GM19328 (cell line): ENCODE measurements at regions not wholly inside any gene's neighbourhood (a gene's known extent, or its start where the extent isn't known, plus 50 kb on each side); places are given as distances from the start of the nearest gene placed in this dataset.
"Not testable (repeated sequence)": the region's sequence is repeated elsewhere in the genome, so short reads cannot be mapped to it uniquely, and the experiment has no call there.

Source experiments
- ATAC-seq: cut with Tn5 transposase; IDR thresholded peaks from one replicate; pipeline ENCODE4 v1.9.1; 2021; ENCODE audit warnings: mild to moderate bottlenecking, moderate library complexity; ENCODE audit not compliant: unreplicated experiment

DNA sequence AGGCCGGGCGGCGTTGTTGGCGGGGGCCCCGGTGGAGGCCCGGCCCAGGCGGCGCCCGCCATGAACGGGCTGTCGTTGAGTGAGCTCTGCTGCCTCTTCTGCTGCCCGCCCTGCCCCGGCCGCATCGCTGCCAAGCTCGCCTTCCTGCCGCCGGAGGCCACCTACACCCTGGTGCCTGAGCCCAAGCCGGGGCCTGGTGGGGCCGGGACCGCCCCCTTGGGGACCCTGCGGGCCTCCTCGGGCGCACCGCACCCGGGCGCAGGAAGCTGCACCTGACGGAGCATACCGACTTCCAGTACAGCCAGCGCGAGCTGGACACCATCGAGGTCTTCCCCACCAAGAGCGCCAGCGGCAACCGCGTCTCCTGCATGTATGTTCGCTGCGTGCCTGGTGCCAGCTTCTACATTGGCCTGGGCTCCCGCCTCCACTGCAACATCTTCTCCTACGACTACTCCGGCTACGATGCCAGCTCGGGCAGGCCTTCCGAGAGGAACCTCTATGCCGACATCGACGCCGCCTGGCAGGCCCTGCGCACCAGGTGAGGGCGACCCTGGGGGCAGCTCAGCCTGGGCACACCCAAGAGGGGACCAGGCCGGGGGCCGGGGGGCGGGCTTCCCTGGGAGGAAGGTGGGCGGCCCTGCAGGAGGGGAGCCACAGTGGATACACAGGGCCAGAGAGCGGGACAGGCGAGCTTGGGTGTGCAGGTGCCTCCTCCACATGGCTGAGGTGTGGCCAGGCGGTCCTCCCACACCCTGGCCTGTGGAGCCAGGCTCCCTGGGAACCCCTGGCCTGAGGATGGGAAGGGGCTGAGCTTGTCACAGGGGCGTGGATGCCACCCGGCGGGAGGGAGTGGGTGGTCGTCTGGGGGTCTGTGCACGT is 201.6 kb downstream of the USP22 start:
- ATAC-seq = not testable (repeated sequence)

DNA sequence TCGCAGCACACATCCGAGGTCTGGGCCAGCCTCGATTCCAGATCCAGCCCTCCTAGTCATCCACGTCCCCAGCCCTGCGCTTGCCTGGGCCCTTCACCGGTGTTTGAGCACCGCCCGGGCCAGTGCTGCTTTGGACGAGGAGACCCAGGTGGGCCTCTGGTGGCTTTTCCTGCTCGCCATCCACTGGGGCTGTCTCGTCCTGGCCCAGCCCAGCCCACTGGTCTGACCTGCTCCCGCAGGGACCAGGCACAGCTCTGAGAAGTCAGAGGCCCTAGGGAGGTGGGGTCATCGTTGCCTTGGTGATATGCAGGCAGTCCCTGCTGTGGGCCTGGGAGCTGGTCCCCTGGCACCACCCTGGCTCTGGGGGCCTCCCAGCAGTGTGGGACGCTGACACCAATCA is 200.8 kb downstream of the USP22 start:
- ATAC-seq = not testable (repeated sequence)

DNA sequence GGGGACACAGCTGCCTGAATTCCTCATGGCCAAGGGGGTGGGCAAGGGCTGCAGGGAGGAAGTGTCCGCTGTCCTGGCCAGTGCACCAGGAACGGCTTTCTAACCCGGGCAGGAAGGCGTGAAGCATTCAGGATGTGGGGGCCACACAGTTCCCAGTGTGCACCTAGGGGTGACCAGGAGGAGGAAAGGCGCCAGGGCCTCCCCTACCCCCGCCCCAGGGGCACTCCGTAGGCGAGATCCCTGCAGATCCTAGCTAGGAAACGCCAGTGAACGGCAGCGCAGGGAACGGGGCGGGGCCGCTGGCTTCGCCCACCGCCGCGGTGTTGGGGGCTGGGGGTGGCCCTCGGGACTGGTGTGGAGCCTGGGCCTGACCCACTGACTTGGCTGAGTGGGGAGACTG is 199.6 kb downstream of the USP22 start:
- not testable (repeated sequence) for ATAC-seq

DNA sequence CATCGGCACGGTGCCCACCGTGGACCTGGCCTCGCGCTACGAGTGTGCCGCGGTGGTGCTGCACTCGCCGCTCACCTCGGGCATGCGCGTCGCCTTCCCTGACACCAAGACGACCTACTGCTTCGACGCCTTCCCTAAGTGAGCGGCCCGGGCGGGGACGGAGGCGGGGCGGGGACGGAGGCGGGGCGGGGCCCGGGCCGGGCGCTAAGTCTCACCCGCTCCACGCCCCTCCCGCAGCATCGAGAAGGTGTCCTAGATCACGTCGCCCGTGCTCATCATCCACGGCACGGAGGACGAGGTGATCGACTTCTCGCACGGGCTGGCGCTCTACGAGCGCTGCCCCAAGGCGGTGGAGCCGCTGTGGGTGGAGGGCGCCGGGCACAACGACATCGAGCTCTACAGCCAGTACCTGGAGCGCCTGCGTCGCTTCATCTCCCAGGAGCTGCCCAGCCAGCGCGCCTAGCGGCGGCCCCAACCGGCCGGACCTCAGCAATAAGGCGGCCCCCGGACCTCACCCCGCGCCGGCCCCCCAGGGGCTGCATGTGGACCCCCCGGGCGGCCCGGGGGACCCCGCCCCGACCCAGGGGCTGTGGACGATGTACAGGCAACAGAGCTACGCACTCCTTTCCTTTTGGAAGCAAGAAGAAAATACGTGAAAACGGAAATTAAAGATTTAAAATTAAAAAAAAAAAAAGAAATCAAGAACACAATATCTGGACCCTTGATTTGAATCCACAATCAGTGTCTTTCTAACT is 198.8 kb downstream of the USP22 start:
- not testable (repeated sequence) for ATAC-seq

DNA sequence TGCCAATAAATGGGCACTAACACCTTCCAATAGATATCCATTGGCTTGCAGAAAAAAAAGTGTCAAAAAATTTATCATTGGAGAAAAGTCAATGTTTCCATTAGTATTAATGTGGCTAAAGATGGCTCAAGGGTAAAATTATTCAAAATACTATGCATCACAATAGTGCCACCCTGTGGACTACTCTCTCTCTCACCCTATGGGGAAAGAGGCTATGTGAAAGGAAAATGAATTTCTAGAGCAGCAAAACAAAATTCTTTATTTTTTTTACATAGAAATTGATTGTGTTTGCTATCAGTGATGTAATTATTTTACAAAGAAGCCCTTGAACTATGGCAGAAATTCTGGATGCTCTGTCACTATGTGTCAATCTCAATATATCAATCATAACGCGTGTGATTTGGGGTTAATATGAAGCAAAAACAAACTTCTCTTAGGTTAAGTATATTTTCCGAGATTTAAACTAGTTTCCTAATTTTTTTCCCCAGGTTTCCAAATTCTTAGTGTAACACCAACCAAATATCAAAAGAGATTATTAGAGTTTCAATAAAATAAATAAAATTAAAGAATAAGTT is 193.9 kb downstream of the USP22 start:
- ATAC-seq = not testable (repeated sequence)

DNA sequence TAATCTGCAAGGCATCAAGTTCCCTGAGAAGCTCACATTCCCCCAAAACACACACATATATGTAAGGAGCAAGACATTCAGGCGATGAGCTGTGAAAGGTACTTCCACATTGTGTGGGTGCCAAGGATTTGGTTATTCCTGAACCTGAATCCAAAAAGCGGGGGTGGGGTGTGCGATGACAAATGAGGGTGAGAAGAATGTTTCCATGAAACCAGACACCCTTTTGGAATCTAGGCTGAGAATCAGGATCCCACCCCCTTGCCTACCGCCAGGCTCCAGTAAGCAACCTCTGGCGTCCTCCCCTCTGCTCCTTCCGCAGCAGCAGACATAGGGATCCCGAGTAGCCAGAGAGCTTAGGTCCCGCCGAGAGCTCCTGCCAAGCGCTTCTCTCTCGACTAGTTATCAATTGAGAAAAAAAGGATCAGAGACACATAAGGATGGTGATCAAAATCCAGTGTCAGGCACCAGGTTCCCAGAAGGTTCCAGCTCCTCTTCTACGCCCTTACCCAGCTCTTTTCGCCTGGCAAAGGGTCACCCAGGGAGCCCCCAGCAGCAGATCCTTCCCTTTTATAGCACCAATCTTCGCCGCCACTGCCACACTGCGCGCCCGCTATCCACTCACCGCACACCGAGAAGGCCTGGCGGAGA is 191.1 kb downstream of the USP22 start:
- ATAC-seq = not testable (repeated sequence)

DNA sequence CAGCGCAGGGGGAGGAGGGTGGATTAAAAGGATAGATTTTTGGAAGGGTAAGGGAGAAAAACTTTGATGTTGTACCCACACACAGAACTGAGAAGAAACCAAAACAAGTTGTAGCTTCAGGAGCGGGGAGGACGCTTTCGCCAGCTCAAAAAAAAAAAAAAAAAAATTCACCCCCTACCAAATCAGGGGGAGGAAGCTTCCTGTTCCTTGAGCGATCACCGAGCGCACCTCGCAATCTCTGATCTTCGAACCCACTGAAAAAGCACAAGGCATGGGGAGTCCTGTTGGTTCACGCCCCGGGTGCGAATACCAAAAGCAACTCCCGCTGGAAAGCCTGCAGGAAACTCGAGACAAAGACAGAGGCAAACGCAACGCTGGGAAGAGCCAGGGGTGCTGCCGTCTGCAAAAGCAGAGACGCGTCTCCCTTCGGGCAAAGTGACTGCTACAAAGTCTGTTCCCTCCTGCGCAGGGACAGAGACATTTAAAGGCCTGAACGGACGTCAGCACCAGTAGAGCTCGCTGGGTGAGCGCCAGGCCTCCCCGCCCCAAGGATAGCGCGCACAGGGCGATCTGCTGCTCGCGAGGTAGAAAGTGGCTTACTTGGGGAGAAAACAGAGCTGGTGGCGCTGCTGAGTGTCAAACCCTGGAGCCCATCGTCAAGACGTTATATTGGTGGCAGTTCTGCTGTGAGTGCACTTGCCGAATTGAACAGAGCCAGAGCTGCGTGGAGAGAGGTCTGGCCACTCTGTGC is 190.4 kb downstream of the USP22 start:
- ATAC-seq = no peak

DNA sequence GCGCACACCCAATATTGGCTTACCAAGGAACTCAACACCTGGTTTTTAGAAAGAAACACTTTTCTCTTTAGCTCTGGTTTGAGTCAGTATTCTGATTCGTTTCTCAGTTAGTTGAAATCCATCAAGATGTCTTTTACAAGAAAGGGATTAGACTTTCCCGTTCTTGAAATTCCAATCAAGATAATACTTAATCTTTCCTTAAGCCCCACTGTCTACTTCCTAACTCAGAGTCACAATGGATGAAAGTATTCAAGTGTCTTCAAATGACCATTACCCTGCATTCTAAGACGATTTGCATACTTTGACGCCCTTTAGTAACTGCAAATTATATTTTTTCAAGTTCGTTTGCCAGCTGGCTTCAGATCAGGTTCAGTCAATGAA is 189.8 kb downstream of the USP22 start:
- no peak for ATAC-seq

DNA sequence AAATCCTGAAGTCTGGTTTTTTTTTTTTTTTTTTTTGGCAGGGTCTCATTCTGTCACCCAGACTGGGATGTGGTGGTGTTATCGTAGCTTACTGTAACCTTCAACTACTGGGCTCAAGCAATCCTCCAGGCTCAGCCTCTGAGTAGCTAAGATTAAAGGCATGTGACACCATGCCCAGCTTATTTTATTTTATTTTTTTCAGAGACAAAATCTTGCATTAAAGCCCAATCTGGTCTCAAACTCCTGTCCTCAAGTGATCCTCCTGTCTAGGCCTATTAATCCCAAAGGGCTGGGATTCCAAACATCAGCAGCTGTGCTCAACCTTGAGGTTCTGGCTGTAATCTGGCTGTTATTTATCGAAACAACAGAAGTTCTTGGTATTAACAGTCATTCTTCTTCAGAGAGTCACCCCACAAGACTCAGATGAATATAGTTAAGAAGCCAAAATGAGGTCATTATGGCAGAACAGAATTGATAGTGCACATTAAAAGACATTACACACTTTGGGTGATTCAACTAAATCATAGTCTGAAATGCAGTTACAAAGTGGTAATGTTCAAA is 186.8 kb downstream of the USP22 start:
- not testable (repeated sequence) for ATAC-seq

DNA sequence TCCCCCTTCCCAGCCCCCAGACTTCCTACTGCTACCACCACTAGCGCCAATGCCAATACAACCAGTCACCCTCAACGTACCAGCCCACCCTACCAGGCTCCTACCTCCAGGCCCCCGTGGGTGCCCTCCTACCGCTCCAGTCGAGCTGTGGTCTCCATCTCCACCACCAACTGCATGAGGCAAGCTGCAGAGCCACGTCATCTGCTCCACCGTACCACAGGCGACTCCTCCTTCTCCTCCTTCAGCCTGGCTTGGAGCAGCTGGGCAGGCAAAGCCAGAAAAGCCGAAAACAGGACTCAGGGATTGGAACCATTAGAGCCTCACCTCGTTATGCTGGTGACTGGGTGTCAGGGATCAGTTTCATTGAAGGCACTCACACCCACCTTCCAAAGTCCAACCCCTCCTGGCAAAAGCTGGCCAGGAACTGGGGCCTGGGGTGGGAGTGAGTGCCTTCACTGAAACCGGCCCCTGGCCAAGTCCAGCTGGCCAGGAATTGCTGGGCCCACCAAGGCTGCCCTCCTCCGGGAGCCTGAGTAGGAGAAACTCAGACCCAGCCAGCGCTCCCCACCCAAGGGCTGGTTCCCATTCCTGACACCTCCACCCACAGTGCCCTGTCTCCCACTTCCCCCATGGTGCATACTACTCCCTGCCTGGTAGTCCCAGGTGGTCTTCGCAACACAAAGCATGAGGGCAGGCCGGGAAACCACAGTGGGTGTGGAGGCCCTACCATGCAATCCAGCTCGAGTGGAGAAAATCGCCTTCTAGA is 176.2 kb downstream of the USP22 start:
- not testable (repeated sequence) for ATAC-seq

DNA sequence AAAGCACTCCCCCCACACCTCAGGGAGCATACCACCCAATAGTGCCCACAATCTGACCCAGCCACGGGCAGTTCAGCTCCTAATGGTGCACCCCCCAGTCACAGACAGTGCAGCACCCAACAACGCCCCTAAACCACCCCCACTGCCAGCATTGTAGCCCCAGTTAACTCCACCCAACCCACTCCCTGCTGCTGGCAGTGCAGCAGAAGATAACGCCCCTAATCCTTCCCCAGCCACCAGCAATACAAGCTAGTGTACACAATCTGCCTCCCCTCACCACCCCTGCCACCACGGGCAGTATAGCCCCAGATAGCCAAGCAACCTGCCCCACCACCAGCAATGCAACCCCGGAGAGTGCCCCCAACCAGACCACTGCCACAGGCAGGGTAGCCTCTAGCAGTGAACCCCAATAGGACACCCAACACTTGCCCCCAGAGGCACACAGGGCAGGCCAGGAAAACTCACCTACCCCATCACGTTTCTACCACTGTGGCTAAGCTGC is 175.3 kb downstream of the USP22 start:
- not testable (repeated sequence) for ATAC-seq

DNA sequence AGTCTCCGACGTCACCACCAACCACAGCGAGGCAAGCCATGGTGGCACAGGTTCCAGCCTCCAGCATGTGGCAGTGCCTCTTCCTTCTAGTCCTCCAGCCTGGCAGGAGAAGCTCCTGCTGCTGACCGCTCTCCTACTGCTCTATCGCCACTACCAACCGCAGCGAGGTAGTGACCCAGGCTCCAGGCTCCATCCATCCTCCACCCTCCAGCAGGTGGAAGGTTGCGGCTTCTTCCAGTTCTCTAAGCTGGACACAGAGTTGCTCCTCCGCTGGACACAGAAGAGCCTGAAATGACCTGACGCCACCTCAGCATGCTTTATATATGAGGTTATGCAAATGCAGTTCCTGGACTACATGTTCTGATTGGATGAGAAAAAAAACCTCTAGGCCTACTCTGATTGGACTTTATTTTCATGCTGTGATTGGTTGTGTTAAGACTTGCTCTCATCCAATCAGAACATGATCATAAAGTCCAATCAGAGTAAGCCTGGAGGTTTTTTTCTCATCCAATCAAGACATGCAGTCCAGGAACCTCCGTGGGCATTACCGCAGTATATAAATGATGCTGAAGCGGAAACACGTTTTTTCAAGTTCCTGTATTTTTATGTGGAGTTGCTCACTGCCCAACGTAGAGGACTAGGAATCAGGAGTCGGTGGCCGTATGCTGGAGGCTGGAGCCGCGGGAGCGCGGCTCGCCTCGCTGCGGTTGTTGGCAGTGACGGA is 174.7 kb downstream of the USP22 start:
- not testable (repeated sequence) for ATAC-seq

DNA sequence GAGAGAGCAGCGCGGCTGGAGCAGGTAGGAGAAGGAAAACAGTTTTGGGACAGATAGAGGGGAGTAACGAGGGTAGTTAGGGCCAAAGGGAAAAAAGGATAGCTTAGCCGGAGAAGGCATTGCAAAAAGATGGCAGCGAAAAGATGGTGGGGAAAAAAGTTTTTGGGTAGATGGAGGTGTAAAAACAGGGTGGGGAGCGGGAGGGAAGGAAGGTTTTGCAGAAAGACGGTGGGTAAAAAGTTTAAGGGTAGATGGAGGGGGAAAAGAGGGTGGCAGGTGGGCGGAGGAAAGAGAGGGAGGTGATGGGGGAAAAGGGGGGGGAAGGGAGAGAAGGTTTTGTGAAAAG is 174.2 kb downstream of the USP22 start:
- ATAC-seq = not testable (repeated sequence)

DNA sequence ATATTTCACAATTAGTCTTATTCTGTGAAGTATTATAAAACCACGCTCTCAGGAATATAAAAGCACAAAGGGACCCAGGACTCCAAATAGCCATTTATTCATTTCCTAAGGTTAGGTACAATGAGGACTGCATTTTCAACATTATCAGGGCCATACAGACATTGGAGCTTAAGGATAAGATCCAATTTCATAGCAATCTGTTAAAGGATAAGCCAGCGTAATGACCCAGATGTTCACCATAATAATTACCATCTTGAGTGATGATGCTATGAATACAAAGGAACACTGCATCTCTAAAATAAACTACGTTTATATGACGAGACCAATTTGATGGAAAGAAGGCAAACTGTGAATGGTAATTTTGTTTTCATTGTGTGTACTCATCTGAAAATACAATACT is 169.6 kb downstream of the USP22 start:
- ATAC-seq = not testable (repeated sequence)

DNA sequence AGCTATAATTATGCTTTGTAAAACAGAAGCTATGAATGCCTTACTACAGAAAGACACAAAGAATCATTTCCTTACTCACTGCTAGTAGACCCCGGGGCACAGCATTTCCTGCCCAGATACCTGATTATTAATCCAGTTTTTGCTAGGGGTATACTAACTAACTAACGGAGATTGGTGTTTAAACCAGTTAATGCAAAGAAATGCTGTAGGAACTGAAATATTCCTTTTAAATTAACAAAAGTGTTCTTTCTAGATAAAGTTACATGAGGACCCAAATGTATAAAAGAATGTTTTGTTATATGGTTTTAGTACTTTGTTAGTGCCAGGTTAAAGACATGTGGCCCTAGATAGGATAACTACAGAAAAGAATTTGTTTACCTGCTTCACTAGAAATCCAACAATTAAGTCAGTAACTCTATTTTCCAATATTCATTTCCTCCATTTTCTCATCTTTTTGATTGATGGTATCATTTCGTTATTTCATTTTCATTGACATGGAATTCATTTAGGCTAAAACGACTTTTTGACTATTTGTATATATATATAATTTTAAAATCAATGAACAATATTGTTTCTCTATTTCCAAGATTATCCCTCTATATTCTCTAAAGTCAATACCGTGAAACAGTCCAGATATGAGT is 169.0 kb downstream of the USP22 start:
- not testable (repeated sequence) for ATAC-seq

DNA sequence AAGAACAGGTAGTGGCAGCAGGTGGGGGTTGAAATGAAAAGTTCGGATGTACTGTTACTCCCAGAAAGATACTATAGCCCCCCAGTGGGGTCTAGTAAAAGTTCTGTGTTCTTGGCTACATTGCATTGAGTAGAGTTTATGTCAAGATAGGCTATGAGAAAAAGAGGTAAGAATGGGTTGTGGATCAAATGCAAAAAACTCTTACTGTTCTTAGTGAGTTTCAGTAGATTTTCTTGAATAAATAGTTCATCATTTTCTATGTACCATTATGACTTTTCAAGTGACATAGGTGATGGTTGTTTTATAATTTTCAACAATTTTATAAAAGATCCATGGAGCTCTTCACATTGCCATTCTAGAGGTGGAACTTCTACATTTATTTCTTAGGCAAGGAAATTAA is 165.4 kb downstream of the USP22 start:
- not testable (repeated sequence) for ATAC-seq

DNA sequence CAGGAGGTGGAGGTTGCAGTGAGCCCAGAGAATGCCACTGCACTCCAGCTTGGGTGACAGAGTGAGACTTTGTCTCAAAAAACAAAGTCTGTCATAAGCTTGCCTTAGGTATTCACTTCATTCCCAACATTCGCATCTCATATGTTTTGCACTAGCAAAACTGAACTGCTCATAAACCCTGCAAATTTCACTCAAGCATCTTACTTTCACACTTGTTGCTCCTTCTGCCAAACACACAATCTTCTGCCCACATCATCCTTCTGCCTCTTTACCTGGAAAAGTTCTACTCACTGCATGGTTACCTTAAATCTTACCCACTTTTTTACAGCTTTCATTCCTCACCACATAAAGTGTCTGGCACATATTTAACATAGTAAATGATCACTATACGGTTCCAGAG is 152.5 kb downstream of the USP22 start:
- no peak for ATAC-seq

DNA sequence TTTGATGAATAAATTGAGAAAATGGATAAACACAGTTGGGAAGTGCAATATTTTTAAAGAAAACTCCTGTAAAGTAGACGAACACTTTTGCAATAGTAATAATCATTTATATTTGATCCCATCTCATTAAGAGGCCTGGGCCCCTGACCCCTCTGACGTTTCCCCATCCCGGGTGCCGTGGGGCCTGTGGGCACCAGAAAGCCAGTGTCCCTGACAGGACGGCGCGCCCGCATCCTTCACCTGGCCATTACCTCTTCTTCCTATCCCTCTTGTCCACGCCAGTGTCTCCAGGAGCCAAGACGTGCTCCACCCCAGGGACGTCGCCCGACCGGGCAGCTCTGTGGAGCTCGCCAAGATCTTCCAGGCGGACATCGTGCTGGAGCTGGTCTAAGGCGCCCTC is 147.4 kb downstream of the USP22 start:
- ATAC-seq = not testable (repeated sequence)
